Muscle of leg (tissue), 3 donors: ENCODE measurements at regions not wholly inside any gene's neighbourhood (a gene's known extent, or its start where the extent isn't known, plus 50 kb on each side); places are given as distances from the start of the nearest gene placed in this dataset.
"Not testable (repeated sequence)": the region's sequence is repeated elsewhere in the genome, so short reads cannot be mapped to it uniquely, and the experiment has no call there.

Source experiments
- DNase-seq: peaks from one replicate; pipeline ENCODE4 v3.0.0; 2013
- H3K27ac ChIP-seq: one replicate; pipeline ENCODE4 v1.5.1; 2013; ENCODE audit warnings: mild to moderate bottlenecking, low read length, control low read depth
- H3K27me3 ChIP-seq: one replicate; pipeline ENCODE4 v1.6.1; 2013; ENCODE audit warnings: low read length; ENCODE audit not compliant: control insufficient read depth, insufficient read depth
- H3K36me3 ChIP-seq: one replicate; pipeline ENCODE4 v1.6.1; 2013; ENCODE audit warnings: low read length; ENCODE audit not compliant: control insufficient read depth, insufficient read depth
- H3K4me1 ChIP-seq: one replicate; pipeline ENCODE4 v1.6.1; 2013; ENCODE audit warnings: low read length; ENCODE audit not compliant: control insufficient read depth, insufficient read depth
- H3K4me3 ChIP-seq: one replicate; pipeline ENCODE4 v1.5.1; 2013; ENCODE audit warnings: low read length, control low read depth
- H3K9me3 ChIP-seq: replicated peaks from 2 replicates; pipeline ENCODE4 v1.6.1; 2013; ENCODE audit warnings: low read depth, low read length; ENCODE audit not compliant: control insufficient read depth
- WGBS: methylation state at CpG from one replicate; pipeline ENCODE4 v1.1.5; 2013; ENCODE audit warnings: missing lambda C conversion rate; ENCODE audit not compliant: insufficient coverage; 5-methylcytosine and 5-hydroxymethylcytosine counted together

DNA sequence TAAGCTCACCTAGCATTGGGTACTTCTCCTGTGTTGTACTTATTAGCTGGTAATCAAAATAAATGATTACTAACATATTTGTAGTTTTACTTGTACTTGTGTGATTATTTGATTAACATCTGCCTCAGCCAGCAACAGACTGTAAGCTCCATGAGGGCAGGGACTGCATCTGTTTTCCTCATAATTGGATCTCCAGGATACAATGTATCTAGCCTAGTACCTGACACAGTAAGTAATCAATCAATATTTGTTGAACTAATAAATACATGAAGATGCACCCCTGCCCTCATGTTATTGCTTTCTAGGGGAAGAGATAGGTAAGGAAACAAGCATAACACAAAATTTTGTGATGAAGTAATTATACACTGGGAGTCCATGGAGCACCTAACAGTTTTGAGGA lies 101.5 kb downstream of the TENT5C start:
- no peak for DNase-seq
- H3K27ac ChIP-seq, result no peak overlapping the region
- H3K27me3 ChIP-seq, result peaks cover 3% of the 10 kb centered on the region
- peaks cover 11% of the 10 kb centered on the region for H3K4me1 ChIP-seq
- no peak overlapping the region for H3K4me3 ChIP-seq
- H3K36me3 ChIP-seq, result no peaks in the 10 kb centered on the region
- H3K9me3 ChIP-seq, result no peaks in the 10 kb centered on the region

- DNase-seq, result no peak
- no peak overlapping the region for H3K4me3 ChIP-seq
- no peaks in the 10 kb centered on the region for H3K9me3 ChIP-seq
- H3K36me3 ChIP-seq, result no peaks in the 10 kb centered on the region
- 47% methylated on average over 6 of the region's 15 CpGs for WGBS
- H3K4me1 ChIP-seq, result peaks cover 11% of the 10 kb centered on the region
- peaks cover 2% of the 10 kb centered on the region for H3K27me3 ChIP-seq
- H3K27ac ChIP-seq, result peak overlapping the region; percentile 64
Measured at GRCh38 chr1:117708323-117709248, 102.7 kb downstream of the TENT5C start.

GRCh38 chr1:117709249-117709691 lies 103.4 kb downstream of the TENT5C start:
- H3K36me3 ChIP-seq, result no peaks in the 10 kb centered on the region
- H3K27ac ChIP-seq, result peak overlapping the region; percentile 64
- H3K27me3 ChIP-seq, result no peaks in the 10 kb centered on the region
- DNase-seq, result peak; percentile 81
- H3K4me3 ChIP-seq, result no peak overlapping the region
- H3K4me1 ChIP-seq, result peaks cover 15% of the 10 kb centered on the region
- no peaks in the 10 kb centered on the region for H3K9me3 ChIP-seq
- 30% methylated on average over 4 of the region's 4 CpGs for WGBS

- H3K4me1 ChIP-seq, result peaks cover 15% of the 10 kb centered on the region
- no peaks in the 10 kb centered on the region for H3K36me3 ChIP-seq
- no peak for DNase-seq
- no peaks in the 10 kb centered on the region for H3K9me3 ChIP-seq
- no peak overlapping the region for H3K27ac ChIP-seq
- H3K4me3 ChIP-seq, result no peak overlapping the region
- H3K27me3 ChIP-seq, result no peaks in the 10 kb centered on the region
- WGBS, result 81% methylated on average over 6 of the region's 8 CpGs
Measured at GRCh38 chr1:117710710-117711109, 104.9 kb downstream of the TENT5C start.

- Histone ChIP-seq H3K27me3 (no peaks in the 10 kb centered on the region), H3K4me1 (peaks cover 15% of the 10 kb centered on the region), H3K27ac (no peak overlapping the region), H3K4me3 (no peak overlapping the region), H3K36me3 (no peaks in the 10 kb centered on the region), H3K9me3 (no peaks in the 10 kb centered on the region)
- WGBS, result 40% methylated on average over 1 of the region's 2 CpGs
- DNase-seq, result peak; percentile 22
Measured at GRCh38 chr1:117712621-117713020, 106.8 kb downstream of the TENT5C start.

DNA sequence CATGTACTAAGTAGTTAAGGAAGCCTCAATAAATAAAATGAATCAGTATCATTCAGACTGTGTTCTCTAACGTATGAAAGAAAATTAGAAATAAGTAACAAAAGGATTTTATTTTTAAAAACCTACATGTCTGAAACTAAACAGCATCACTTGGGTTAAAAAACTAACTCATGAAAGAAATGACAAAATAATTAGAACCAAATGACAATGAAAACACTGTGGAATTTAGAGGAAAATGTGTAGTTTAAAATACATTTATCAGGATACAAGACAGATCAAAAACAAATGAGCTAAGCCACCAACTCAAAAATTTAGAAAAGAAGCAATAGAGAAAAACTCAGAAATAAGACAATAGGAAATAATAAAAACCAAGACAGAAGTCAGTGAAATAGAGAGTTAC lies 108.7 kb downstream of the TENT5C start:
- no CpG with 5 or more reads among the region's 1 CpG for WGBS
- DNase-seq, result peak; percentile 50
- H3K4me1 ChIP-seq, result peaks cover 10% of the 10 kb centered on the region
- no peaks in the 10 kb centered on the region for H3K9me3 ChIP-seq
- H3K4me3 ChIP-seq, result no peak overlapping the region
- no peaks in the 10 kb centered on the region for H3K36me3 ChIP-seq
- H3K27me3 ChIP-seq, result no peaks in the 10 kb centered on the region
- H3K27ac ChIP-seq, result no peak overlapping the region

- WGBS, result no CpG with 5 or more reads among the region's 4 CpGs
- not testable (repeated sequence) for H3K27ac ChIP-seq, H3K4me1 ChIP-seq, DNase-seq, H3K4me3 ChIP-seq, H3K36me3 ChIP-seq, H3K9me3 ChIP-seq, H3K27me3 ChIP-seq
Measured at GRCh38 chr1:117716030-117716429, 110.2 kb downstream of the TENT5C start.

GRCh38 chr1:117717980-117718379 lies 112.1 kb downstream of the TENT5C start:
- not testable (repeated sequence) for DNase-seq, H3K4me1 ChIP-seq, H3K4me3 ChIP-seq

DNA sequence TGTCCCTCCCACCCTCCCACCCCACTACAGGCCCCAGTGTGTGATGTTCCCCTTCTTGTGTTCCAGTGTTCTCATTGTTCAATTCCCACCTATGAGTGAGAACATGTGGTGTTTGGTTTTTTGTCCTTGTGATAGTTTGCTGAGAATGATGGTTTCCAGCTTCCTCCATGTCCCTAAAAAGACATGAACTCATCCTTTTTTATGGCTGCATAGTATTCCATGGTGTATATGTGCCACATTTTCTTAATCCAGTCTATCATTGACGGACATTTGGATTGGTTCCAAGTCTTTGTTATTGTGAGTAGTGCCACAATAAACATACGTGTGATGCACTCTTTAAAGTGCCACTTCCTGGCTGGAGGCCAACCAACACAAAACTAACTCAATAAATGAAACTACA lies 112.7 kb downstream of the TENT5C start:
- not testable (repeated sequence) for H3K27me3 ChIP-seq, H3K36me3 ChIP-seq, H3K4me3 ChIP-seq, H3K27ac ChIP-seq, H3K4me1 ChIP-seq, DNase-seq, H3K9me3 ChIP-seq
- WGBS, result no CpG with 5 or more reads among the region's 2 CpGs

More at GRCh38 chr1:117717980-117718379, 112.1 kb downstream of the TENT5C start:
- H3K36me3 ChIP-seq, H3K27me3 ChIP-seq, H3K9me3 ChIP-seq, H3K27ac ChIP-seq: not testable (repeated sequence)

DNA sequence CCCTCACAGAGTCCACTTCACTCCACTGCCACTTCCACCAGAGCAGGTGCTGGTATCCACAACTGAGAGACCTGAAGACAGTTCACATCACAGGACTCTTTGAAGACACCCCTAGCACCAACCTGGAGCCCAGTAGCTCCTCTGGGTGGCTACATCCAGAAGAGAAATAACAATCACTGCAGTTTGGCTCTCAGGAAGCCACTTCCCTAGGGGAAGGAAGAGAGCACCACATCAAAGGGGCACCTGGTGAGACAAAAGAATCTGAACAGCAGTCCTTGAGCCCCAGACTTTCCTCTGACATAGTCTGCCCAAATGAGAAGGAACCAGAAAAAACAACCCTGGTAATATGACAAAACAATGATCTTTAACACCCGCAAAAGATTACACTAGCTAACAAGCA lies 113.2 kb downstream of the TENT5C start:
- peaks cover under 1% of the 10 kb centered on the region for H3K4me1 ChIP-seq
- H3K27ac ChIP-seq, result no peak overlapping the region
- no peaks in the 10 kb centered on the region for H3K36me3 ChIP-seq
- peaks cover 9% of the 10 kb centered on the region for H3K9me3 ChIP-seq
- no peak overlapping the region for H3K4me3 ChIP-seq
- no peak for DNase-seq
- no CpG with 5 or more reads among the region's 1 CpG for WGBS
- no peaks in the 10 kb centered on the region for H3K27me3 ChIP-seq
